IPS-NIHi7 (cell line): ENCODE measurements at regions not wholly inside any gene's neighbourhood (a gene's known extent, or its start where the extent isn't known, plus 50 kb on each side); places are given as distances from the start of the nearest gene placed in this dataset.
A peak's percentile ranks its signal among the peaks of the same experiment; 100 is the strongest.
"Not testable (repeated sequence)": the region's sequence is repeated elsewhere in the genome, so short reads cannot be mapped to it uniquely, and the experiment has no call there.

Source experiments
- DNase-seq: peaks from one replicate; pipeline ENCODE4 v3.0.0; 2012; ENCODE audit warnings: mixed read lengths; ENCODE audit errors: extremely low spot score

GRCh38 chr3:197459571-197459970, 96.2 kb downstream of the BDH1 start:
- not testable (repeated sequence) for DNase-seq

- no peak for DNase-seq
These were observed 96.8 kb downstream of the BDH1 start for GRCh38 chr3:197458906-197459470.

GRCh38 chr3:197458179-197458707, 97.5 kb downstream of the BDH1 start:
- DNase-seq, result no peak

GRCh38 chr3:197456261-197457091, 99.3 kb downstream of the BDH1 start:
- DNase-seq, result peak; percentile 87

GRCh38 chr3:197454841-197455240, 100.9 kb downstream of the BDH1 start:
- DNase-seq, result not testable (repeated sequence)

- no peak for DNase-seq
These were observed 101.8 kb downstream of the BDH1 start for GRCh38 chr3:197454014-197454413.

- no peak for DNase-seq
These were observed 105.0 kb downstream of the BDH1 start for GRCh38 chr3:197450810-197451209.

- no peak for DNase-seq
These were observed 105.5 kb downstream of the BDH1 start for GRCh38 chr3:197450308-197450707.

- not testable (repeated sequence) for DNase-seq
These were observed 106.6 kb downstream of the BDH1 start for GRCh38 chr3:197449181-197449580.

- DNase-seq, result not testable (repeated sequence)
These were observed 108.0 kb downstream of the BDH1 start for GRCh38 chr3:197447781-197448180.

- DNase-seq, result no peak
These were observed 108.7 kb downstream of the BDH1 start for GRCh38 chr3:197447057-197447456.

- DNase-seq, result no peak
These were observed 109.1 kb downstream of the BDH1 start for GRCh38 chr3:197446700-197447056.

- no peak for DNase-seq
These were observed 109.7 kb downstream of the BDH1 start for GRCh38 chr3:197445896-197446699.

- DNase-seq, result no peak
These were observed 110.9 kb downstream of the BDH1 start for GRCh38 chr3:197444793-197445379.

- DNase-seq, result no peak
These were observed 112.3 kb downstream of the BDH1 start for GRCh38 chr3:197443506-197443905.

- DNase-seq, result no peak
These were observed 115.0 kb downstream of the BDH1 start for GRCh38 chr3:197440717-197441303.

GRCh38 chr3:197438906-197439305, 116.9 kb downstream of the BDH1 start:
- no peak for DNase-seq

- DNase-seq, result no peak
These were observed 120.3 kb downstream of the BDH1 start for GRCh38 chr3:197435426-197435825.

GRCh38 chr3:197434830-197435229, 120.9 kb downstream of the BDH1 start:
- no peak for DNase-seq

GRCh38 chr3:197432384-197433127, 123.2 kb downstream of the BDH1 start:
- DNase-seq, result no peak
